Neural cell (in vitro differentiated cells): ENCODE measurements at regions not wholly inside any gene's neighbourhood (a gene's known extent, or its start where the extent isn't known, plus 50 kb on each side); places are given as distances from the start of the nearest gene placed in this dataset.

Experiments
- H2AFZ ChIP-seq: fragments of 200-600, 300-800 bp; sonication (generic), shearing (Covaris generic); 2 replicates; pipeline ENCODE4 v1.6.0; 2014; ENCODE audit warnings: low read depth, mild to moderate bottlenecking, antibody characterized with exemption, low read length, moderate library complexity
- H3F3A ChIP-seq: fragments of 200-600 bp; shearing (Covaris generic); 2 replicates; pipeline ENCODE4 v1.6.1; 2016; ENCODE audit warnings: mild to moderate bottlenecking, moderate library complexity, mixed read lengths, antibody characterized with exemption, low read length; ENCODE audit not compliant: insufficient read depth, poor library complexity, severe bottlenecking
- H3K27ac ChIP-seq: fragments of 200-600, 300-800 bp; sonication (generic), shearing (Covaris generic); 2 replicates; pipeline ENCODE4 v1.5.1; 2014; ENCODE audit warnings: mild to moderate bottlenecking, low read length, moderate library complexity
- H3K27me3 ChIP-seq: fragments of 300-800, 200-600 bp; sonication (generic), shearing (Covaris generic); 2 replicates; pipeline ENCODE4 v1.6.0; 2014; ENCODE audit warnings: mild to moderate bottlenecking, low read depth, low read length, moderate library complexity; ENCODE audit not compliant: insufficient read depth
- H3K36me3 ChIP-seq: fragments of 300-800, 200-600 bp; sonication (generic), shearing (Covaris generic); 2 replicates; pipeline ENCODE4 v1.5.1; 2014; ENCODE audit warnings: mild to moderate bottlenecking, antibody characterized with exemption, low read length, moderate library complexity; ENCODE audit not compliant: insufficient read depth
- H3K4me2 ChIP-seq: fragments of 300-800, 200-600 bp; sonication (generic), shearing (Covaris generic); 2 replicates; pipeline ENCODE4 v1.6.0; 2014; ENCODE audit warnings: mild to moderate bottlenecking, low read length
- H3K4me3 ChIP-seq: fragments of 300-800, 200-600 bp; sonication (generic), shearing (Covaris generic); 2 replicates; pipeline ENCODE4 v1.5.1; 2014; ENCODE audit warnings: mild to moderate bottlenecking, low read length, moderate library complexity
- H3K79me2 ChIP-seq: fragments of 200-600 bp; shearing (Covaris generic); replicated peaks from 2 replicates; pipeline ENCODE4 v1.6.0; 2014; ENCODE audit warnings: mild to moderate bottlenecking, low read length, moderate library complexity; ENCODE audit not compliant: insufficient read depth
- H3K9ac ChIP-seq: fragments of 300-800, 200-600 bp; sonication (generic), shearing (Covaris generic); 2 replicates; pipeline ENCODE4 v1.6.1; 2016; ENCODE audit warnings: mild to moderate bottlenecking, low read length, mixed read lengths
- H3K9me2 ChIP-seq: fragments of 200-600 bp; shearing (Covaris generic); 2 replicates; pipeline ENCODE4 v1.6.1; 2016; ENCODE audit warnings: mild to moderate bottlenecking, low read length, mixed read lengths; ENCODE audit not compliant: insufficient read depth
- H3K9me3 ChIP-seq: fragments of 200-600, 300-800 bp; sonication (generic), shearing (Covaris generic); 2 replicates; pipeline ENCODE4 v1.6.1; 2016; ENCODE audit warnings: mild to moderate bottlenecking, mixed run types, low read length, moderate library complexity, mixed read lengths
- H4K20me1 ChIP-seq: fragments of 200-600 bp; shearing (Covaris generic); 2 replicates; pipeline ENCODE4 v1.6.1; 2016; ENCODE audit warnings: mild to moderate bottlenecking, mixed run types; ENCODE audit not compliant: insufficient read depth
- EP300 ChIP-seq: fragments of 450-650 bp; conservative IDR thresholded peaks from 2 replicates; pipeline ENCODE4 v1.6.1; 2014; ENCODE audit warnings: antibody characterized with exemption, mild to moderate bottlenecking, moderate library complexity; ENCODE audit not compliant: poor library complexity, severe bottlenecking
- EZH2 ChIP-seq: fragments of 200-600, 300-800 bp; shearing (Covaris generic), sonication (generic); IDR thresholded peaks from 2 replicates; pipeline ENCODE4 v1.6.1; 2014; ENCODE audit warnings: antibody characterized with exemption, low read length, borderline replicate concordance, mild to moderate bottlenecking; ENCODE audit not compliant: insufficient read depth, poor library complexity, severe bottlenecking
- MXI1 ChIP-seq: fragments of 450-650 bp; conservative IDR thresholded peaks from 2 replicates; pipeline ENCODE4 v1.6.1; 2014; ENCODE audit warnings: antibody characterized with exemption, mild to moderate bottlenecking; ENCODE audit not compliant: poor library complexity, severe bottlenecking
- POLR2AphosphoS5 ChIP-seq: IDR thresholded peaks from 2 replicates; pipeline ENCODE4 v1.6.1; 2012
- RAD21 ChIP-seq: fragments of 450-650 bp; conservative IDR thresholded peaks from 2 replicates; pipeline ENCODE4 v1.6.1; 2014; ENCODE audit warnings: antibody characterized with exemption, mild to moderate bottlenecking, moderate library complexity
- REST ChIP-seq: IDR thresholded peaks from 2 replicates; pipeline ENCODE4 v1.6.1; 2012; ENCODE audit warnings: borderline replicate concordance
- SMC3 ChIP-seq: fragments of 450-650 bp; conservative IDR thresholded peaks from 2 replicates; pipeline ENCODE4 v1.6.1; 2014; ENCODE audit warnings: antibody characterized with exemption, mild to moderate bottlenecking, moderate library complexity; ENCODE audit not compliant: poor library complexity
- TAF1 ChIP-seq: IDR thresholded peaks from 2 replicates; pipeline ENCODE4 v1.6.1; 2012; ENCODE audit warnings: low read depth
- TF ChIP-seq, protein P1 (sequence below): fragments of 450-650 bp; IDR thresholded peaks from 2 replicates; pipeline ENCODE4 v1.5.1; 2014; ENCODE audit warnings: antibody characterized with exemption, mild to moderate bottlenecking, moderate library complexity; ENCODE audit not compliant: poor library complexity, severe bottlenecking

DNA sequence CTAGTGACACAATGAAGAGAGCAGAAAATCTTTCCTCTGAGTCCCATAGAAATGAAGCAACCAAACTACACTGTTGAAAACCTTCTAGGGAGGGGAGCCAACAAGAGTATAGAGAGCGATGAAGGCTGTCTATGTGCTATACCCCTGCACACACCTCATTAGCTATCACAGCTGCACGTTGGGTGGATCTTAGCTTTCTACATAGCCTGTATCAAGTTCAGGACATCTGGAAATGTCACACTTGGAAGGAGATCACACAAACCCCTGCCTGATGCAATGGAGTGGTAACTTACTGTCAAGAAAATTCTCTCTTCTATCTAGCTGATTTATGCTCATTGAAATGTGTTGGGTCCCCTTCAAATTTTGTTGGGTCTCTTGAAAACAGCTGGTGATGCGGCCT is 127.0 kb upstream of the NTRK2 start:
- TF ChIP-seq REST (no peak), EZH2 (no peak), TAF1 (no peak), MXI1 (no peak), EP300 (no peak), POLR2AphosphoS5 (no peak), SMC3 (no peak), RAD21 (no peak)
- TF ChIP-seq, protein P1, sequence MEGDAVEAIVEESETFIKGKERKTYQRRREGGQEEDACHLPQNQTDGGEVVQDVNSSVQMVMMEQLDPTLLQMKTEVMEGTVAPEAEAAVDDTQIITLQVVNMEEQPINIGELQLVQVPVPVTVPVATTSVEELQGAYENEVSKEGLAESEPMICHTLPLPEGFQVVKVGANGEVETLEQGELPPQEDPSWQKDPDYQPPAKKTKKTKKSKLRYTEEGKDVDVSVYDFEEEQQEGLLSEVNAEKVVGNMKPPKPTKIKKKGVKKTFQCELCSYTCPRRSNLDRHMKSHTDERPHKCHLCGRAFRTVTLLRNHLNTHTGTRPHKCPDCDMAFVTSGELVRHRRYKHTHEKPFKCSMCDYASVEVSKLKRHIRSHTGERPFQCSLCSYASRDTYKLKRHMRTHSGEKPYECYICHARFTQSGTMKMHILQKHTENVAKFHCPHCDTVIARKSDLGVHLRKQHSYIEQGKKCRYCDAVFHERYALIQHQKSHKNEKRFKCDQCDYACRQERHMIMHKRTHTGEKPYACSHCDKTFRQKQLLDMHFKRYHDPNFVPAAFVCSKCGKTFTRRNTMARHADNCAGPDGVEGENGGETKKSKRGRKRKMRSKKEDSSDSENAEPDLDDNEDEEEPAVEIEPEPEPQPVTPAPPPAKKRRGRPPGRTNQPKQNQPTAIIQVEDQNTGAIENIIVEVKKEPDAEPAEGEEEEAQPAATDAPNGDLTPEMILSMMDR = no peak
- Histone ChIP-seq H3K9me2 (no peaks in the 10 kb centered on the region), H3K9ac (no peak overlapping the region), H3K4me2 (no peak overlapping the region), H3K4me3 (no peak overlapping the region), H4K20me1 (no peaks in the 10 kb centered on the region), H2AFZ (no peak overlapping the region), H3K79me2 (no peaks in the 10 kb centered on the region), H3K27me3 (no peaks in the 10 kb centered on the region), H3K27ac (no peak overlapping the region), H3K9me3 (no peaks in the 10 kb centered on the region), H3F3A (no peaks in the 10 kb centered on the region), H3K36me3 (no peaks in the 10 kb centered on the region)

- no peak overlapping the region for H3K4me2 ChIP-seq
- no peaks in the 10 kb centered on the region for H4K20me1 ChIP-seq
- TF ChIP-seq SMC3 (no peak), REST (no peak), EP300 (no peak), RAD21 (no peak), MXI1 (no peak), POLR2AphosphoS5 (no peak), EZH2 (no peak), TAF1 (no peak)
- TF ChIP-seq, protein P1 = no peak
- H3F3A ChIP-seq = no peaks in the 10 kb centered on the region
- no peak overlapping the region for H3K27ac ChIP-seq
- H2AFZ ChIP-seq = no peak overlapping the region
- no peaks in the 10 kb centered on the region for H3K9me3 ChIP-seq
- no peaks in the 10 kb centered on the region for H3K79me2 ChIP-seq
- H3K4me3 ChIP-seq = no peak overlapping the region
- H3K27me3 ChIP-seq = no peaks in the 10 kb centered on the region
- no peaks in the 10 kb centered on the region for H3K36me3 ChIP-seq
- no peak overlapping the region for H3K9ac ChIP-seq
- H3K9me2 ChIP-seq = no peaks in the 10 kb centered on the region
Measured at GRCh38 chr9:84554069-84554664, 115.4 kb upstream of the NTRK2 start.
